Activated CD4-positive, alpha-beta T cell treated with anti-CD3 and anti-CD28 coated beads for 36 hours (primary cell): ENCODE measurements at regions not wholly inside any gene's neighbourhood (a gene's known extent, or its start where the extent isn't known, plus 50 kb on each side); places are given as distances from the start of the nearest gene placed in this dataset.
"Not testable (repeated sequence)": the region's sequence is repeated elsewhere in the genome, so short reads cannot be mapped to it uniquely, and the experiment has no call there.

ENCODE experiments used
- ATAC-seq: fragments of 200-7000 bp; cut with Tn5 transposase; one replicate; pipeline ENCODE4 v1.10.0; 2021; ENCODE audit warnings: mild to moderate bottlenecking, moderate library complexity
- CTCF ChIA-PET: fragments of 350-600 bp; sonication (Branson Sonifier 250); formaldehyde crosslinking; loops from one replicate; lab custom pipeline; 2021; ENCODE audit warnings: antibody characterized with exemption; lab: Charles Lee
- POLR2A ChIA-PET: fragments of 350-600 bp; sonication (Branson Sonifier 250); formaldehyde crosslinking; loops from one replicate; lab custom pipeline; 2021; ENCODE audit warnings: antibody characterized with exemption, inconsistent platforms; lab: Charles Lee
- DNase-seq: peaks from one replicate; pipeline ENCODE4 v3.0.0-alpha.2; 2020
- H3K27ac Mint-ChIP-seq: one replicate; pipeline ENCODE4 v1.8.0; 2021; ENCODE audit warnings: mixed read lengths
- H3K27me3 Mint-ChIP-seq: one replicate; pipeline ENCODE4 v1.8.0; 2021; ENCODE audit warnings: mixed read lengths
- H3K36me3 Mint-ChIP-seq: one replicate; pipeline ENCODE4 v1.8.0; 2021; ENCODE audit warnings: low read depth, mixed read lengths
- H3K4me1 Mint-ChIP-seq: one replicate; pipeline ENCODE4 v1.8.0; 2021; ENCODE audit warnings: mixed read lengths
- H3K4me3 Mint-ChIP-seq: one replicate; pipeline ENCODE4 v1.8.0; 2021; ENCODE audit warnings: mild to moderate bottlenecking, moderate library complexity, mixed read lengths
- H3K9me3 Mint-ChIP-seq: one replicate; pipeline ENCODE4 v1.8.0; 2021; ENCODE audit warnings: low read depth, mixed read lengths
- intact Hi-C, 2 experiments: fragments of 100-400 bp; cut with DNase I in 1 of 2; cut with micrococcal nuclease in 1 of 2; formaldehyde crosslinking; loops; one replicate each; pipeline versions ENCODE4 v1.14.2 to v1.15.1; 2022 to 2024; cut with DNase I, micrococcal nuclease

DNA sequence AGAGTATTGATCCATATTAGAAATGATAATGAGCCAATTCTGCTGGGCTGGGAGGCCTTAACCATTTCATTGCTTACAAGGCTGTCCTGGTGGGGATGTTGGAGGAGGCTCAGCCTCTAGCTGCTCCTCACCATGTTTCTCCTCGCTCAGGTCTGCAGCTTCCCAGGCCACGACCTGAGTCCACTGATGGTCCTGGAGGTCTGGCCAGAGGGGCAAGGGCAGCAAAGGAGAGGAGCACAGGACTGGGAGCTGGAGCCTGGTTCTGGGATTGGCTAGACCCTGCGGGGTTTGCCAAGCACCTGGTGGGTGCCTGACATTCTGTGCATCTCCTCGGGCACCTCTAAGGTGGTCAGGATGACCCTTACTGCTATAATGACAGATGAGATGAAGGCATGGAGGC lies 92.6 kb downstream of the KIF26A start:
- ChIA-PET POLR2A (no interaction called here), CTCF (no interaction called here)
- Mint-ChIP-seq H3K4me1 (peaks cover 9% of the 10 kb centered on the region), H3K9me3 (peaks cover 7% of the 10 kb centered on the region), H3K4me3 (no peak overlapping the region), H3K36me3 (no peaks in the 10 kb centered on the region), H3K27ac (no peak overlapping the region), H3K27me3 (no peaks in the 10 kb centered on the region)
- ATAC-seq: no peak
- intact Hi-C loops: no loop called here
- DNase-seq: no peak

DNA sequence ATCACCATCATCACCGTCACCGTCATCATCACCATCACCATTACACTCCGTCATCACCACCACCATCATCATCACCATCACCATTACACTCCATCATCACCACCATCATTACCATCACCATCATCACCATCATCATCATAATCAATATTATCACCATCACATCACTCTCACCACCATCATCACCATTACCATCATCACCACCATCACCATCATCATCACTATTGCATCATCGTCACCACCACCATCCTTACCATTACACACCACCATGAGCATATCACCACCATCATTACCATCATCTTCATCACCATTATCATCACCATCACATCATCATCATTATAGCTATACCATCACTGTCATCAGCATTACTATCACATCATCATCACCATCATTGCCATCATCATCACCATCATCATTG lies 93.7 kb downstream of the KIF26A start:
- H3K9me3 Mint-ChIP-seq: peaks cover 7% of the 10 kb centered on the region
- ChIA-PET POLR2A (no interaction called here), CTCF (no interaction called here)
- DNase-seq: no peak
- no peak for ATAC-seq
- no peaks in the 10 kb centered on the region for H3K27me3 Mint-ChIP-seq
- H3K36me3 Mint-ChIP-seq: no peaks in the 10 kb centered on the region
- H3K27ac Mint-ChIP-seq: no peak overlapping the region
- peaks cover 3% of the 10 kb centered on the region for H3K4me1 Mint-ChIP-seq
- H3K4me3 Mint-ChIP-seq: no peak overlapping the region
- intact Hi-C loops: no loop called here

DNA sequence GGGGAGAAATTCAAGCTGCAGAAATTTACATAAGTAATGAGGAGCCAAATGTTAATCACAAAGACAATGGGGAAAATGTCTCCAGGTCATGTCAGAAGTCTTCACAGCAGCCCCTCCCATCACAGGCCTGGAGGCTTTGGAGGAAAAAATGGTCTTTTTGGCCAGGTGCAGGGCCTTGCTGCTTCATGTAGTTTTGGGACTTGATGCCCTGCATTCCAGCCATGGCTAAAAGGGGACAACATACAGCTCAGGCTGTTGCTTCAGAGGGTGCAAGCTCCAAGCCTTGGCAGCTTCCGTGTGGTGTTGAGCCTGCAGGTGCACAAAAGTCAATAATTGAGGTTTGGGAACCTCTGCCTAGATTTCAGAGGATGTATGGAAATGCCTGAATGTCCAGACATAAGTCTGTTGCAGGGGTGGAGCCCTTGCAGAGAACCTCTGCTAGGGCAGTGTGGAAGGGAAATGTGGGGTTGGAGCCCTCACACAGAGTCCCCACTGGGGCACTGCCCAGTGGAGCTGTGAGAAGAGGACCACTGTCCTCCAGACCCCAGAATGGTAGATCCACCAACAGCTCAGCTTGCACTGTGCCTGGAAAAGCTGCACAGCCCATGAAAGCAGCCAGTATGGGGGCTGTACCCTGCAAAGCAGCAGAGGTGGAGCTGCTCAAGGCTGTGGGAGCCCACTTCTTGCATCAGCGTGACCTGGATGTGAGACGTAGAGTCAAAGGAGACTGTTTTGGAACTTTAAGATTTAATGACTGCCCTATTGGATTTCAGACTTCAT lies 95.8 kb downstream of the KIF26A start:
- H3K4me1 Mint-ChIP-seq, H3K27ac Mint-ChIP-seq, H3K36me3 Mint-ChIP-seq, H3K27me3 Mint-ChIP-seq, H3K4me3 Mint-ChIP-seq, CTCF ChIA-PET, H3K9me3 Mint-ChIP-seq, POLR2A ChIA-PET, intact Hi-C loops, ATAC-seq: not testable (repeated sequence)
- DNase-seq: peak; percentile 6

DNA sequence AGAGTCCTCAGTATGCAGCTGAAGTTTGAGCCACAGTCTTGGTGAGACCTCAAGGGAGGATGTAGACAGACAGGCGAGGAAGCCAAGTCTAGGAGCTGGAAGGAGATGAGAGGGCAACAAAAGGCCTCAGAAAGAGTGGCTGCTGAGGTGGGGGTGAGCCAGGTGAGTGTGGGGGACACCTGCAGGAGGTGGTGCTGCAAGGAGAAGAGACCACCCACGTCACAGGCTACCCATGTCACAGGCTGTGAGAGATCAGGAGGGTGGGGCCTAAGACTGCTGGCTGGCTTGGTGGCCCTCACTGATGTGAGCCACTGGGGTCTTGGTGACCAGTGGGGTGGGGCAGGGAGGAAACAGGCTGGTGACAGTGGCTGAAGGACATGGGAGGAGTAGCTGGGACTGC lies 97.3 kb downstream of the KIF26A start:
- Mint-ChIP-seq H3K27me3 (peaks cover 7% of the 10 kb centered on the region), H3K36me3 (no peaks in the 10 kb centered on the region), H3K27ac (no peak overlapping the region), H3K4me1 (no peaks in the 10 kb centered on the region), H3K9me3 (peaks cover 10% of the 10 kb centered on the region), H3K4me3 (no peak overlapping the region)
- DNase-seq (peak; percentile 0), ATAC-seq (no peak)
- intact Hi-C loops: no loop called here
- ChIA-PET CTCF (no interaction called here), POLR2A (no interaction called here)

DNA sequence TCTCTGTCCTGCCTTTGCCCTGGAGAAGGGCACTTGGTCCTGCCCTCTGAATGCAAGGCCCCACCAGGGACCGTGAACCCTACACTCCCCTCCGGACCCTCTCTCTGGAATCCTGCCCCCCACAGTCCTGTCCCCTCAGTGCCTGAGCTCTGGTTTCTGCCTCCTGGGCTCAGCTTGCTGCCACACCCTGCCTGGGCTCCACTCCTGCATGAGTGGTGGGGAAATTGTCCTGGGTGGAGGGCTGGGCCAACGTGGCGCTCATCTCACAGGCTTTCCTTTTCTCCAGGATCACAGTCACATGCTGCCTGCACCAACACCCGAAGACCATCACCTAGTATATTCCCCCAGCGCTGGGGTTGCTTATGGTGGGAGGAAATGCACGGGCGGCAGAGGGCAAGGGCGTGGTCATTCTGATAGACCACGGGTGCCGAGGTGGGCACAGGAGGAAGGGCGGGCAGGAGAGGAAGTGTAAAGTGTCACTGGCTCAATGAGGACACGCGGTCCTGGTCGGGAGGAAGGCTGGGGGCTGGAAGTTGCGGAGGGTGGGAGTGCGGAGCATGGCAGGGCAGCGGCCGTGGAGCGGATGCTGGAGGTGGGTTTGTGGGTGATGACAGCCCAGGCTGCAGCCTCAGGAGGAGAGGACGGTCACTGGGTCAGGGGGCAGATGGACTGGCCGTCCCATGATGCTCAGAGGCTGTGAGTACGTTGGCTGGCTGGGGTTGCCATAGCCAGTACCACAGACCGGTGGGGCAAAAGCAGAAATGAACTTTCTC lies 99.5 kb downstream of the KIF26A start:
- DNase-seq (no peak), ATAC-seq (no peak)
- Mint-ChIP-seq H3K36me3 (no peaks in the 10 kb centered on the region), H3K4me3 (no peak overlapping the region), H3K27me3 (peaks cover 7% of the 10 kb centered on the region), H3K4me1 (no peaks in the 10 kb centered on the region), H3K27ac (no peak overlapping the region), H3K9me3 (peaks cover 10% of the 10 kb centered on the region)
- ChIA-PET POLR2A (no interaction called here), CTCF (interaction anchor here (0.6 kb wide), 1 partner anchor 8 kb away, joined by 4 read pairs; no protein-coding TSS in a partner anchor)
- intact Hi-C loops: no loop called here

DNA sequence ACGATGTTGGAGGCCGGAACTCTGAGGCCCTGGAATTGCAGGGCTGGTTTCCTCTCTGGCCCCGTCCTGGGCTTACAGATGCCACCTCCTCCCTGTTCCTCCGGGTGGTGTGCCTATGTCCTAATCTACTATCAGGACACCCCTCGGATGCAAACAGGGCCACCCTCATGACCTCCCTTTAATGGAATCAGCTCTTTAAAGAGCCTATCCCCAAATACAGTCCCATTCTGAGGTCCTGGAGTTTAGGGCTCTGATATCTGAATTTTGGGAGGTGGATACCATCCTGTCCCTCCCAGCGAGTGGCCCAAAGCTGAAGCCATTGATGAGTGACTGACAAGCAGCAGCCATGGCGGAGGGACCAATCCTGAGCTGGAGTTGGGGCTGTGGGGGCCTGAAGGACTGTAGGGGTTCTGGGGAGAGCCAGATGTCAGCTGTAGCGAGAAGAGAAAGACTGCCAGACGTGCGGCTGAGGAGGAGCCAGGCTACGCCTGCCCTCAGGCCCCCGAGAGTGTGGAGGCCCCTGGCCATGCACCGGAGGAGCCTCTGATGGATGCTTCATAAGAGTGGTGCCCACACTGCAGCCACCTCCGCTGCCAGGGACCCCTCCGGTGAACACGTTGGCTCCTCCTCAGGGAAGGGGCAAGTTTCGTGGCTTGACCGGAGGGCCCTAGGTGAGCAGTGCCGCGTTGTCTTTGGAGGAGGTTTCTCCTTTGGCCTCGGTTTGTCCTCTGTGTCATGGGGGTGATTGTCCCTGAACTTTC lies 100.2 kb downstream of the KIF26A start:
- ChIA-PET POLR2A (no interaction called here), CTCF (no interaction called here)
- H3K9me3 Mint-ChIP-seq: peaks cover 5% of the 10 kb centered on the region
- no peak for ATAC-seq
- H3K4me3 Mint-ChIP-seq: no peak overlapping the region
- intact Hi-C loops: no loop called here
- H3K36me3 Mint-ChIP-seq: no peaks in the 10 kb centered on the region
- H3K27me3 Mint-ChIP-seq: peaks cover 7% of the 10 kb centered on the region
- DNase-seq: no peak
- no peak overlapping the region for H3K27ac Mint-ChIP-seq
- H3K4me1 Mint-ChIP-seq: no peaks in the 10 kb centered on the region

DNA sequence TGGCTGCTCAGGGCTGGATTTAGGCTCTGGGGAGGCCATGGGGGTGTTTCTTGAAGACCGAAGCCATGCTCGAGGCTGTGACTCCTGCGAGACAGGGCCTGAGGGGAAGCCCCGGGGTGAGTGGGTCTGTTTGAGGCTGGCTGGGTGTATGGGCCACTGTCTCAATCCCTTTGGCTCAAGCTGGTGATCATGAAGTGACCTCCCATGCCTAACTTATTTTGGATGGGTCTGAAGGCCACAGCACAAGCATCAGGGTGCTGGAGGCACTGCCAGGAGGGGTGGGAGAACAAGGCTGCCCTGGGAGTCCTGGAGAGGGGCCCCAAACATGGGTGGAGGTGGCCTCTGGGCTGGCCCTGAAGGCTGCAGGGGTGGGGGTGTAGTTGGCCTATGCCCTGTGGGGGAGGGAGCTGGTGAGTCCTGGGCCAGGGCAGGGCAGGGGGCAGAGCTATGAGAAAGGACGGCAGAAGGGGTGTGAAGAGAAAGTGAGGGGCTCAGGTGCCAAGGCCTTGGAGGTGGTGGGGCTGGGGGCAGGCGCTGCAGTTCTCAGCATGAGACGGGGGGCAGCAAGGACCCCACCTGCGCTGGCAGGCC lies 100.9 kb downstream of the KIF26A start:
- POLR2A ChIA-PET: no interaction called here
- Mint-ChIP-seq H3K27me3 (peaks cover 7% of the 10 kb centered on the region), H3K27ac (no peak overlapping the region), H3K4me3 (no peak overlapping the region), H3K4me1 (no peaks in the 10 kb centered on the region), H3K36me3 (no peaks in the 10 kb centered on the region), H3K9me3 (peaks cover 3% of the 10 kb centered on the region)
- ATAC-seq (no peak), DNase-seq (peak; percentile 0)
- CTCF ChIA-PET: no interaction called here
- intact Hi-C loops: no loop called here

DNA sequence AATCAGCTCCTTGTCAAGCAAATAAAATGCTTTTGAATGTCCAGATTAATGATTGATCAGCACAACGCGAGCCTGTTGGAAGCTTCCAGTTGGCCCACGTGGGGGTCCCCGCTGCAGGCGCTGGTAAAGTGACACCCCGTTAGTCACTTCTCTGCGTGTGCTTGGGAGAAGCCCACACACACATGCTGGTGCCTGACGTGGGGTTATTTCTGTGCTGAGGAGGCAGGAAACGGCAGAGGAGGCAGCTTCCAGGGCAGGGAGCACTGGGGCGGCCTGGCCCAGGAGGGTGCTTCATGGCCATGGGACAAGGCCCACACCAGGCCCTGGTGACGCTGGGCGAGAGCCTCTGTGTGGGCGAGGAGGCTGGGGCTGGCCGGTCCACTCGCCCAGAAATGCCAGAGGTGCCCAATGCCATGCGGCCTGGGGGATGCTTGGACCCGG lies 101.5 kb downstream of the KIF26A start:
- no peak overlapping the region for H3K4me3 Mint-ChIP-seq
- no peak overlapping the region for H3K27ac Mint-ChIP-seq
- ChIA-PET CTCF (no interaction called here), POLR2A (no interaction called here)
- no peaks in the 10 kb centered on the region for H3K36me3 Mint-ChIP-seq
- ATAC-seq (no peak), DNase-seq (peak; percentile 2)
- H3K4me1 Mint-ChIP-seq: no peaks in the 10 kb centered on the region
- H3K27me3 Mint-ChIP-seq: peaks cover 7% of the 10 kb centered on the region
- peaks cover 3% of the 10 kb centered on the region for H3K9me3 Mint-ChIP-seq
- intact Hi-C loops: no loop called here

DNA sequence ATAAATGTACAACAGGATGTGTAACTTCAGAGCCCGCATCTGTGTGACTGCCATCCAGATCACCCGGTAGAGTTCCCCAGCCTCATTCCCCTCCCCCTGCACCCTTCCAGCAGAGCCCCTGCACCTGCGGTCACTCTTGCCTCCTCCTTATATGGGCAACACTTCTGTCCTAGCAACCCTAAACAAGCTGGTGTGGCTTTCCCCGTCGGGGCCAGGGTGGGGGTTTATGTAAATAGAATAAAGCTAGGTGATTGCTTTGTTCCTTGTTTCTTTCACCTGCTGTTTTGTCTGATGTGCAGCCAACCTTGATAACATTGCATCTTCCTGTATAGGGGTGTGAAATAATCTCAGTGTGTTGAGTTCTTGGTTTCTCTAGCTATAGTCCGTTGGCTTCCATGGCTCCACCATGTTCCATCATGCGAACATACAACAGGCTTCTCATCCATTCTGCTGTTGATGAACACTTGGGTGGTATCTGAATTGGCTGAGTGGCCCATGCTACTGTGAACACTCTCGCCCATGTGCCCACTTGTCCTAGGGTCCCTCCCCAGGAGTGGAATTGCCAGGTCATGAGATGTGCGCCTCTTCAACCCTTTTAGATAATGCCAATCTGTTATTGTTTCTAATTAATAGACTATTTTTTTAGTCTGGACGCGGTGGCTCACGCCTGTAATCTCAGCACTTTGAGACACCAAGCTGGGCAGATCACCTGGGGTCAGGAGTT lies 102.2 kb downstream of the KIF26A start:
- Mint-ChIP-seq H3K9me3 (peaks cover 3% of the 10 kb centered on the region), H3K4me3 (no peak overlapping the region), H3K4me1 (no peaks in the 10 kb centered on the region), H3K36me3 (no peaks in the 10 kb centered on the region), H3K27me3 (peaks cover 7% of the 10 kb centered on the region), H3K27ac (no peak overlapping the region)
- DNase-seq (peak; percentile 1), ATAC-seq (no peak)
- CTCF ChIA-PET: no interaction called here
- intact Hi-C loops: no loop called here
- POLR2A ChIA-PET: no interaction called here

DNA sequence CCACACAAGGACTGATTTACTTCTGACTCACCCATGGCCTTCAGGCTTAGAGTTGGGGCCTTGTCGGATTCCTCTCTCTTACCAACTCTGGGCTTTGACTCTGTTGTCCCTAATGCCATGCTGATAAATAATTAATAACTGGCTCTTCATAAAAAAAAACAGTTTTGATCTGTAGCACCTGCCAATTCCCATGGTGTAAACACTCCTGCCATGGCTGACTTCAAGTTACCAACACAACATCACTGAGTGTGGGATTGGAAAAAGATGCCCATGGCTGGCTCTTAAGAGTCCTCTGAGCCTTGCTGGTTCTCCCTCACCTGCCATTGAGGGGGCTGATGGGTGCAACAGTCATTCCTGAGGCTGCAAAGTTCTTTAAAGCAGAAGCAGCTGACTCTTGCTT lies 104.8 kb downstream of the KIF26A start:
- no peak for DNase-seq
- Mint-ChIP-seq H3K9me3 (peaks cover 2% of the 10 kb centered on the region), H3K27ac (no peak overlapping the region), H3K36me3 (no peaks in the 10 kb centered on the region), H3K4me1 (no peaks in the 10 kb centered on the region), H3K4me3 (no peak overlapping the region), H3K27me3 (peaks cover 2% of the 10 kb centered on the region)
- ChIA-PET POLR2A (no interaction called here), CTCF (no interaction called here)
- intact Hi-C loops: no loop called here
- no peak for ATAC-seq
